ENCODE measurements at regions not wholly inside any gene's neighbourhood (a gene's known extent, or its start where the extent isn't known, plus 50 kb on each side); places are given as distances from the start of the nearest gene placed in this dataset.

DNA sequence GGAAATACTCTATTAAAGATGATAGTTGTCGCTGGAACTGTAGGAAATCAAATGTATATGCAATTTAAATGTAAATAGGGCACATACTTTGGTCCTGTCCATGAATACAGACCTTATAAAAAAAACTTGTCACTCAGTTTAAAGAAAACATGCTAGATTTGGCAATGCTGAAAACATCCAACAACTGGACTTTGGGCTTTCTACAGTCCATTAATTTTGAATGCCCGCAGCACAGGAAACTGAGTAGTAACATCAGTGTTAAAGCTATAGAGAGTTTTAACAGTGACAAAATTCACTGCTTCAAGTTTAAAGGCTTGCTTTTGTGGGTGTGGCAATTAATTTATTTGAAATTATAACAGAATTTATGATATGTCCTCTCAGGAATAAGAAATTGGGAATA, 578.4 kb downstream of the TRIML1 start:
- Histone ChIP-seq H3K27me3 (ENCODE audit: control insufficient read depth, insufficient read depth, low read length) (no peaks in the 10 kb centered on the region), H3K4me3 (ENCODE audit: low read depth, low read length) (no peak overlapping the region), H3K27ac (ENCODE audit: low read depth, low read length) (no peak overlapping the region), H3K9me3 (ENCODE audit: control insufficient read depth, insufficient read depth, low read length) (peaks cover 5% of the 10 kb centered on the region; the same call in 1 of the 2 replicates)
- CTCF ChIA-PET: no interaction called here
- POLR2A ChIA-PET: no interaction called here
- DNase-seq (ENCODE audit: low read depth, low spot score): no peak
- TF ChIP-seq, protein P1, sequence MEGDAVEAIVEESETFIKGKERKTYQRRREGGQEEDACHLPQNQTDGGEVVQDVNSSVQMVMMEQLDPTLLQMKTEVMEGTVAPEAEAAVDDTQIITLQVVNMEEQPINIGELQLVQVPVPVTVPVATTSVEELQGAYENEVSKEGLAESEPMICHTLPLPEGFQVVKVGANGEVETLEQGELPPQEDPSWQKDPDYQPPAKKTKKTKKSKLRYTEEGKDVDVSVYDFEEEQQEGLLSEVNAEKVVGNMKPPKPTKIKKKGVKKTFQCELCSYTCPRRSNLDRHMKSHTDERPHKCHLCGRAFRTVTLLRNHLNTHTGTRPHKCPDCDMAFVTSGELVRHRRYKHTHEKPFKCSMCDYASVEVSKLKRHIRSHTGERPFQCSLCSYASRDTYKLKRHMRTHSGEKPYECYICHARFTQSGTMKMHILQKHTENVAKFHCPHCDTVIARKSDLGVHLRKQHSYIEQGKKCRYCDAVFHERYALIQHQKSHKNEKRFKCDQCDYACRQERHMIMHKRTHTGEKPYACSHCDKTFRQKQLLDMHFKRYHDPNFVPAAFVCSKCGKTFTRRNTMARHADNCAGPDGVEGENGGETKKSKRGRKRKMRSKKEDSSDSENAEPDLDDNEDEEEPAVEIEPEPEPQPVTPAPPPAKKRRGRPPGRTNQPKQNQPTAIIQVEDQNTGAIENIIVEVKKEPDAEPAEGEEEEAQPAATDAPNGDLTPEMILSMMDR (IDR thresholded peaks at IDR 0.05; ENCODE audit: low read depth, low read length): no peak

DNA sequence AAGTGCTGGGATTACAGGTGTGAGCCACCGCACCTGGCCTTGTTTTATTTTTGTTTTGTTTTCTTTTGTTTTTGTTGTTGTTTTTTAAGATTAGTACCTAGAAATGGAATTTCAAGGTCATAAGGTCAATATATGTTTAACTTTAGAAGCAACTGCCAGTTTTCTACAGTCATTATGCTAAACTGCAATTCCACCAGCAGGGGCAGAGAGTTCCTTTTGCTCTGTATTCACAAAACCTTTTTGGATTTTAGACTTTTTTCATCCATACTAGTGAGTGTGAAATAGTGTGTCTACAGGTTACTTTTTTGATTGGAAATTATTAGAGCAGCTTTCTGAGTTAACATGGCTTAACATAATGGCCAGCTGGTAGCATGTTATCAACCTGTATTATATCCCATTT, 580.6 kb downstream of the TRIML1 start:
- H3K9me3 ChIP-seq (ENCODE audit: control insufficient read depth, insufficient read depth, low read length): peaks cover 5% of the 10 kb centered on the region; the same call in 1 of the 2 replicates
- no peak overlapping the region for H3K27ac ChIP-seq (ENCODE audit: low read depth, low read length)
- POLR2A ChIA-PET: no interaction called here
- CTCF ChIA-PET: no interaction called here
- H3K27me3 ChIP-seq (ENCODE audit: control insufficient read depth, insufficient read depth, low read length): no peaks in the 10 kb centered on the region
- H3K4me3 ChIP-seq (ENCODE audit: low read depth, low read length): no peak overlapping the region
- no peak for DNase-seq (ENCODE audit: low read depth, low spot score)
- TF ChIP-seq, protein P1 (IDR thresholded peaks at IDR 0.05; ENCODE audit: low read depth, low read length): peak; percentile 31; the same call in 1 of the 2 replicates

DNA sequence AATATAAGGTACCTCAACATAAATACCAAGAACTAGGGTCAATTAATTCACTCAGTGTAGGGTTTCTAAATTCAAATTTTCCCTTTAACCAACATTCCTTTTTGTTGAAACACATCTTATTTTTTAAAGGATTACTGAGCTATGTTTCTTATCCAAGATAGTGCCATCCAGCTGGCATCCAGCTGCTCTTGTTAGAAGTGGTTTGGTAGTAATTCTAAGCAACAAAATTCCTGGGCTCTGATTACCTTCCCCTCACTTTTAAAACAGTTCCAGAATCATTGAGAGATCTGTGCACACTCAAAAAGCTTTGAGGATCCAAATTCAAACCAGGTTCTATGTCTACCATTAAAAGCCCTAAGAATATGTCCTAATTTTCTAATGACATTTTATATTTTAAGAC, 583.7 kb downstream of the TRIML1 start:
- H3K27me3 ChIP-seq (ENCODE audit: control insufficient read depth, insufficient read depth, low read length): no peaks in the 10 kb centered on the region
- H3K27ac ChIP-seq (ENCODE audit: low read depth, low read length): no peak overlapping the region
- peaks cover 5% of the 10 kb centered on the region; the same call in 1 of the 2 replicates for H3K9me3 ChIP-seq (ENCODE audit: control insufficient read depth, insufficient read depth, low read length)
- POLR2A ChIA-PET: no interaction called here
- CTCF ChIA-PET: interaction anchor here (1.3 kb wide), 1 partner anchor 479 kb away, joined by 3 read pairs; no protein-coding TSS in a partner anchor
- TF ChIP-seq, protein P1 (IDR thresholded peaks at IDR 0.05; ENCODE audit: low read depth, low read length): no peak
- peak; percentile 13 for DNase-seq (ENCODE audit: low read depth, low spot score)
- H3K4me3 ChIP-seq (ENCODE audit: low read depth, low read length): no peak overlapping the region

DNA sequence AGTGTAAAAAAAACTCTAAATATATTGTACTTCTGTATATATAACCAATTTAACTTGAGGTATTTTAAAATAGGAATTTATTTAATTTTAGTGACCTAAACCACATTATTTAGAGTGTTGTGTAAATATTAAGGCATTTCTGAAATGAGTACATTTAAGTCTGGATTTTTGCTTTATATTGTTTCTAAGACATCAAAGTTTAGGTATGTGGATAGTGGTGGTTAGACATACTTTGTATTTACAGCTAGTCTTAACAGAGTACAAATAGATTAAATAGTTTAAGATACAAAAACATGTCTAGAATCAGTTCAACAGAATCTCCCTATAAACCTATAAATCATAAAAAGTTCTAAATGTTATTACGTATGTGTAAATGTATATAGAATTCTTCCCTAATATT, 588.5 kb downstream of the TRIML1 start:
- ChIA-PET POLR2A (no interaction called here), CTCF (no interaction called here)
- H3K9me3 ChIP-seq (ENCODE audit: control insufficient read depth, insufficient read depth, low read length): no peaks in the 10 kb centered on the region

DNA sequence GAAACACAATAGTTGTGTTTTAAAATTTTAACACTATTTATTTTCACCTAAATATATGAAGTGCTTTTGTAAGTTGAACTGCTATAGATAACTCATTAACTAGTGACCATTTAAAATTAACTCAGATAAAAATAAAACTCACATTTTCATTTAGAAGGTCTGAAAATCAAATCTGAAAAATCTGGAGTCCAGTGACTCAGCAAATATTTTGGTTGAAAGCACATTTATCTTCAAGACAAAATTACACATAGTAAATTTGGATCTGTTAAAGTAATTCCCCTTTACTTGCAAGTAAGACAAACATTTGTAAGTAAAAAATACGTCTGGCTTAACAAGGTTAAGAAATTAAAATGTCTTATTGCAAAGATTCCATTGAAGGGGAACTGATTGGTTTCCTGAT, 589.1 kb downstream of the TRIML1 start:
- Histone ChIP-seq H3K4me3 (ENCODE audit: low read depth, low read length) (no peak overlapping the region), H3K27ac (ENCODE audit: low read depth, low read length) (no peak overlapping the region), H3K9me3 (ENCODE audit: control insufficient read depth, insufficient read depth, low read length) (no peaks in the 10 kb centered on the region), H3K27me3 (ENCODE audit: control insufficient read depth, insufficient read depth, low read length) (no peaks in the 10 kb centered on the region)
- no peak for DNase-seq (ENCODE audit: low read depth, low spot score)
- ChIA-PET CTCF (interaction anchor here (1.2 kb wide), 1 partner anchor 473 kb away, joined by 4 read pairs; no protein-coding TSS in a partner anchor), POLR2A (interaction anchor here (0.5 kb wide), 1 partner anchor 258 kb away, joined by 3 read pairs; no protein-coding TSS in a partner anchor)
- TF ChIP-seq, protein P1 (IDR thresholded peaks at IDR 0.05; ENCODE audit: low read depth, low read length): no peak

More for the DNA sequence above, 588.5 kb downstream of the TRIML1 start:
- H3K27ac ChIP-seq (ENCODE audit: low read depth, low read length): no peak overlapping the region
- peak; percentile 10 for DNase-seq (ENCODE audit: low read depth, low spot score)
- TF ChIP-seq, protein P1 (IDR thresholded peaks at IDR 0.05; ENCODE audit: low read depth, low read length): no peak
- H3K4me3 ChIP-seq (ENCODE audit: low read depth, low read length): no peak overlapping the region
- no peaks in the 10 kb centered on the region for H3K27me3 ChIP-seq (ENCODE audit: control insufficient read depth, insufficient read depth, low read length)

Data from AG04450 (cell line).